GM19438 (cell line): ENCODE measurements at regions not wholly inside any gene's neighbourhood (a gene's known extent, or its start where the extent isn't known, plus 50 kb on each side); places are given as distances from the start of the nearest gene placed in this dataset.
A peak's percentile ranks its signal among the peaks of the same experiment; 100 is the strongest.
"Not testable (repeated sequence)": the region's sequence is repeated elsewhere in the genome, so short reads cannot be mapped to it uniquely, and the experiment has no call there.

Source experiments
- ATAC-seq: cut with Tn5 transposase; IDR thresholded peaks from one replicate; pipeline ENCODE4 v1.9.1; 2021; ENCODE audit warnings: low read depth; ENCODE audit not compliant: unreplicated experiment

- ATAC-seq, result no peak
Observed at GRCh38 chr10:26621243-26621888, 76.1 kb upstream of the PDSS1 start.

GRCh38 chr10:26621889-26622711 lies 75.4 kb upstream of the PDSS1 start:
- peak; percentile 58 for ATAC-seq

- ATAC-seq, result no peak
Observed at GRCh38 chr10:26622891-26623290, 74.6 kb upstream of the PDSS1 start.

- ATAC-seq, result no peak
Observed at GRCh38 chr10:26624006-26624405, 73.5 kb upstream of the PDSS1 start.

GRCh38 chr10:26626066-26626465 lies 71.4 kb upstream of the PDSS1 start:
- no peak for ATAC-seq

- no peak for ATAC-seq
Observed at GRCh38 chr10:26627324-26627723, 70.2 kb upstream of the PDSS1 start.

GRCh38 chr10:26628395-26628794 lies 69.1 kb upstream of the PDSS1 start:
- ATAC-seq, result peak; percentile 59

GRCh38 chr10:26632171-26632570 lies 65.3 kb upstream of the PDSS1 start:
- not testable (repeated sequence) for ATAC-seq

- ATAC-seq, result not testable (repeated sequence)
Observed at GRCh38 chr10:26634111-26634510, 63.4 kb upstream of the PDSS1 start.

GRCh38 chr10:26637521-26638275 lies 59.8 kb upstream of the PDSS1 start:
- ATAC-seq, result no peak

- ATAC-seq, result no peak
Observed at GRCh38 chr10:26640391-26640790, 57.1 kb upstream of the PDSS1 start.

GRCh38 chr10:26642896-26643653 lies 54.4 kb upstream of the PDSS1 start:
- no peak for ATAC-seq

- no peak for ATAC-seq
Observed at GRCh38 chr10:26647602-26648244, 49.8 kb upstream of the PDSS1 start.
